Psoas muscle (tissue), 7 donors: ENCODE measurements at regions not wholly inside any gene's neighbourhood (a gene's known extent, or its start where the extent isn't known, plus 50 kb on each side); places are given as distances from the start of the nearest gene placed in this dataset.

Experiments used
- ATAC-seq, 4 donors: fragments of 200-7000 bp; cut with Tn5 transposase; one replicate each; pipeline ENCODE4 v1.9.1; 2020; ENCODE audit warnings: moderate library complexity in 3 of 4, mild to moderate bottlenecking in 2 of 4
- DNase-seq, 2 donors: peaks; one replicate each; pipeline ENCODE4 v3.0.0-alpha.2; 2020
- H3K27ac ChIP-seq: fragments of 200-600 bp; one replicate; pipeline ENCODE4 v1.8.0; 2022
- H3K27me3 ChIP-seq, 3 donors: fragments of 200-600 bp in 1 of 3; one replicate each; pipeline versions ENCODE4 v1.6.1 to v1.8.0; 2013 to 2022; ENCODE audit warnings: low read length in 2 of 3, mild to moderate bottlenecking in 2 of 3, moderate library complexity in 1 of 3; ENCODE audit not compliant: insufficient read depth in 3 of 3
- H3K36me3 ChIP-seq, 2 donors: fragments of 200-600 bp in 1 of 2; one replicate each; pipeline versions ENCODE4 v1.6.1 to v1.8.0; 2013 to 2022; ENCODE audit warnings: low read depth in 1 of 2, mild to moderate bottlenecking in 1 of 2, moderate library complexity in 1 of 2; ENCODE audit not compliant: insufficient read depth in 1 of 2
- H3K4me1 ChIP-seq: fragments of 200-600 bp; one replicate; pipeline ENCODE4 v1.8.0; 2022
- H3K4me3 ChIP-seq: fragments of 200-600 bp; one replicate; pipeline ENCODE4 v1.8.0; 2022; ENCODE audit warnings: mild to moderate bottlenecking
- H3K9me3 ChIP-seq: fragments of 200-600 bp; one replicate; pipeline ENCODE4 v1.8.0; 2022
- CTCF ChIP-seq: fragments of 200-600 bp; IDR thresholded peaks from one replicate; pipeline ENCODE4 v1.8.0; 2022; ENCODE audit warnings: antibody characterized with exemption
- WGBS, 3 donors: extraction: QIAGEN DNeasy Blood & Tissue Kit; methylation state at CpG; one replicate each; pipeline versions ENCODE4 v1.1.6 to v1.1.7; 2013; 5-methylcytosine and 5-hydroxymethylcytosine counted together
- intact Hi-C, 2 donors: fragments of 100-400 bp; cut with DNase I; formaldehyde crosslinking; loops; one replicate each; pipeline versions ENCODE4 v1.11.0 to v1.14.2; 2022
- donor health status: healthy with polysubstance abuse.
- donor health status: DM: no; HTN: no; CAD: no; lungs with moderate emphysema.
- donor health status: Bipolar disorder and iron deficiency.
- donor health status: healthy.
- donor health status: DM: yes; HTN: yes; CAD: no.
- donor health status: DM: no; HTN: no; CAD: no.
- donor health status: DM: yes; HTN: yes; CAD: no.

- no peak for DNase-seq
- Histone ChIP-seq H3K9me3 (no peaks in the 10 kb centered on the region), H3K27me3 (peaks cover 0 to 6% (median 2%) of the 10 kb centered on the region in 3 donors), H3K36me3 (no peaks in the 10 kb centered on the region), H3K4me1 (peaks cover 3% of the 10 kb centered on the region), H3K4me3 (peak overlapping the region; percentile 30), H3K27ac (no peak overlapping the region)
- ATAC-seq, result peak in 1 of 4 donors; percentile 70
- WGBS, 3 donors, result 47 to 52% (median 49%) methylated on average over 17 of the region's 17 CpGs
- intact Hi-C loops, result no loop called here
- TF ChIP-seq CTCF, result no peak
Measured at GRCh38 chr2:65662654-65663432, 230.4 kb upstream of the SPRED2 start.

DNA sequence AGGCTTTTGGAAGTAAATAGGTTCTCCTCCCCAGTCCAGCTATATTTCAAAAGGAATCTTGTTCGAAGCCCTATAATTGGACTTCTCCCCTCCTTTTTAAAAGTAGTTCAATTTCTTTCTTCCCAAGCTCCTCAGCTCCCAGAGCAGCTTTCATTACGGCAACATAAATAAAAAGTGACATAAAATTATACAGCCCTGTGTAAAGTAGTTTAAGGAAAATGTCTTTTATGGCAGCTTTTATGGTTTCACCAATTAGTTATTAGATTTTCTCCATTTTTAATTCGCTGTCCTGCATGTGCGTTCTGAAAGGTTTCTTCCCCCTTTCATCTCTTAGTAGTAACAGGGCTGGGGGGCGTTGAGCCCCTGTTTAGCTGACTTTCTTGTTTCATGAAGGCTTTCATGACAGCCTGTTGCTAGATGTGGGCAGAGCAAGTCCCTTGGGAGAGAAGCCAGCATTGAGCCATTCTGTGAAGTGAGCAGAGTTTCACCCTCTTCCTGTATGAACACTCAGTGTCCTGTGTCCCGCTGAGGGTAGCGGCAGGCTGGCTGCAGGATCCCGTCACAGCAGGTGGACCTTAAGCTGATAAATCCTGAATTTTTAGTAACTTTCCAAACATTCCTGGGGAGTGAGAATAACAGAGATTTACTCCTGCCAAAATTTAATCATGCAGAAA is 229.7 kb upstream of the SPRED2 start:
- Histone ChIP-seq H3K27me3 (peaks cover 0 to 6% (median 2%) of the 10 kb centered on the region in 3 donors), H3K27ac (no peak overlapping the region), H3K4me1 (peaks cover 3% of the 10 kb centered on the region), H3K9me3 (no peaks in the 10 kb centered on the region), H3K36me3 (no peaks in the 10 kb centered on the region), H3K4me3 (peak overlapping the region; percentile 30)
- no peak for TF ChIP-seq CTCF
- WGBS, 3 donors, result 44 to 53% (median 44%) methylated on average over 8 of the region's 8 CpGs
- ATAC-seq, result peak; percentile 40 to 61 (median 48)
- no peak for DNase-seq
- intact Hi-C loops, result no loop called here

DNA sequence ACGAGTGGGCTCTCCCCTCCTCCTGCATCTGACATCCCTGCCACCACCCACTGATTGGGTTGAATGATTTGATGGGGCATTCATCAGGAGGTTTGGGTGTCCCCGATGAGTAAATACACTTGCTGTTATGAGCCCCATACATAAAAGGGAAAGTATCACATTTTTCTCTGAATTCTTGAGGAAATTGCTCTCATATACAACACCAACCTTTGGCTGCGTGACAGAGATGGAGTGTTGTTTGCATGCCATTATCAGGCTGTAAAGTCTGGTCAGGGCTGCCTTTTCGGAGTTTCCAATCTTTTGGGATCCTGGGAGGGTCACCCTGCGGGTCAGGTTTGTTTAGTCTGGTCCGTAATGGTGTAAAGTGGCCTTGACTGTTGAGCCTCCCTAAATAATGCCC is 227.9 kb upstream of the SPRED2 start:
- H3K27me3 ChIP-seq, result peaks cover 0 to 6% (median 2%) of the 10 kb centered on the region in 3 donors
- intact Hi-C loops, result no loop called here
- no peak for ATAC-seq

GRCh38 chr2:65658881-65659280 is 226.5 kb upstream of the SPRED2 start:
- no peaks in the 10 kb centered on the region for H3K9me3 ChIP-seq
- peaks cover 0 to 6% (median 2%) of the 10 kb centered on the region in 3 donors for H3K27me3 ChIP-seq
- TF ChIP-seq CTCF, result no peak
- no peak overlapping the region for H3K27ac ChIP-seq
- WGBS, 3 donors, result 87 to 90% (median 87%) methylated on average over 2 of the region's 2 CpGs
- H3K36me3 ChIP-seq, result no peaks in the 10 kb centered on the region
- no peak for DNase-seq
- peaks cover 6% of the 10 kb centered on the region for H3K4me1 ChIP-seq
- no peak overlapping the region for H3K4me3 ChIP-seq
- intact Hi-C loops, result no loop called here
- ATAC-seq, result no peak

More for the DNA sequence above, 227.9 kb upstream of the SPRED2 start:
- H3K4me3 ChIP-seq, result no peak overlapping the region
- no peaks in the 10 kb centered on the region for H3K36me3 ChIP-seq
- no peaks in the 10 kb centered on the region for H3K9me3 ChIP-seq
- 68 to 73% (median 70%) methylated on average over 6 of the region's 6 CpGs for WGBS, 3 donors
- peaks cover 6% of the 10 kb centered on the region for H3K4me1 ChIP-seq
- no peak for TF ChIP-seq CTCF
- DNase-seq, result no peak
- no peak overlapping the region for H3K27ac ChIP-seq
